ENCODE measurements at regions not wholly inside any gene's neighbourhood (a gene's known extent, or its start where the extent isn't known, plus 50 kb on each side); places are given as distances from the start of the nearest gene placed in this dataset.

- Histone ChIP-seq H3K36me3 (no peaks in the 10 kb centered on the region), H3K4me3 (peak overlapping the region in 2 of 12 donors; percentile 22 to 40), H3K4me1 (peaks cover 0 to 5% (median 0%) of the 10 kb centered on the region in 12 donors), H3K27ac (peak overlapping the region in 1 of 12 donors; percentile 31), H3K27me3 (no peaks in the 10 kb centered on the region), H3K9me3 (no peaks in the 10 kb centered on the region)
- TF ChIP-seq CTCF (IDR thresholded peaks at IDR 0.05) (no peak), POLR2A (IDR thresholded peaks at IDR 0.05) (no peak)
- intact Hi-C loops (cut with DNase I) = no loop called here
- WGBS, 4 donors = 54 to 63% (median 58%) methylated on average over 2 of the region's 2 CpGs
- DNase-seq = no peak
- ATAC-seq = no peak
Measured at GRCh38 chr5:93250424-93250823, 330.6 kb downstream of the NR2F1-AS1 start.

- H3K27me3 ChIP-seq = no peaks in the 10 kb centered on the region
- intact Hi-C loops (cut with DNase I) = no loop called here
- H3K4me3 ChIP-seq = peak overlapping the region in 8 of 12 donors; percentile 9 to 40 (median 29)
- peak overlapping the region in 5 of 12 donors; percentile 3 to 61 (median 10) for H3K27ac ChIP-seq
- DNase-seq (no peak), ATAC-seq (peak in 3 of 4 donors; percentile 24 to 38 (median 32))
- no peaks in the 10 kb centered on the region for H3K36me3 ChIP-seq
- 53 to 64% (median 60%) methylated on average over 11 of the region's 11 CpGs for WGBS, 4 donors
- no peaks in the 10 kb centered on the region for H3K9me3 ChIP-seq
- TF ChIP-seq CTCF (IDR thresholded peaks at IDR 0.05) = no peak
- no peak for TF ChIP-seq POLR2A (IDR thresholded peaks at IDR 0.05)
- H3K4me1 ChIP-seq = peaks cover 0 to 10% (median 0%) of the 10 kb centered on the region in 12 donors
Measured at GRCh38 chr5:93249651-93250289, 331.2 kb downstream of the NR2F1-AS1 start.

- Histone ChIP-seq H3K9me3 (no peaks in the 10 kb centered on the region), H3K27ac (peak overlapping the region in 1 of 12 donors; percentile 14), H3K4me3 (no peak overlapping the region), H3K4me1 (peaks cover 0 to 10% (median 0%) of the 10 kb centered on the region in 12 donors), H3K36me3 (no peaks in the 10 kb centered on the region), H3K27me3 (no peaks in the 10 kb centered on the region)
- WGBS, 4 donors = 50 to 58% (median 56%) methylated on average over 3 of the region's 3 CpGs
- intact Hi-C loops (cut with DNase I) = no loop called here
- ATAC-seq (peak in 1 of 4 donors; percentile 16), DNase-seq (no peak)
- TF ChIP-seq POLR2A (IDR thresholded peaks at IDR 0.05) = no peak
- no peak for TF ChIP-seq CTCF (IDR thresholded peaks at IDR 0.05)
Measured at GRCh38 chr5:93247105-93247504, 333.9 kb downstream of the NR2F1-AS1 start.

- no peaks in the 10 kb centered on the region for H3K36me3 ChIP-seq
- no peaks in the 10 kb centered on the region for H3K9me3 ChIP-seq
- DNase-seq (peak in 1 of 5 donors; percentile 14), ATAC-seq (peak; percentile 42 to 63 (median 50))
- TF ChIP-seq CTCF (IDR thresholded peaks at IDR 0.05) (no peak), POLR2A (IDR thresholded peaks at IDR 0.05) (no peak)
- peak overlapping the region in 6 of 12 donors; percentile 6 to 45 (median 12) for H3K27ac ChIP-seq
- intact Hi-C loops (cut with DNase I) = no loop called here
- WGBS, 4 donors = 55 to 62% (median 59%) methylated on average over 6 of the region's 6 CpGs
- H3K4me1 ChIP-seq = peaks cover 0 to 10% (median 0%) of the 10 kb centered on the region in 12 donors
- no peak overlapping the region for H3K4me3 ChIP-seq
- no peaks in the 10 kb centered on the region for H3K27me3 ChIP-seq
Measured at GRCh38 chr5:93246090-93246855, 334.7 kb downstream of the NR2F1-AS1 start.

Data from heart left ventricle (tissue), 16 donors.